ENCODE measurements at regions not wholly inside any gene's neighbourhood (a gene's known extent, or its start where the extent isn't known, plus 50 kb on each side); places are given as distances from the start of the nearest gene placed in this dataset.

- no peak for TF ChIP-seq CTCF (IDR thresholded peaks at IDR 0.05 in 8 of 11, conservative IDR thresholded peaks at IDR 0.05 in 3 of 11)
- TF ChIP-seq POLR2A (IDR thresholded peaks at IDR 0.05): no peak
These were observed 195.1 kb downstream of the RDH14 start for GRCh38 chr2:18365342-18365741.

Data from spleen (tissue), 7 donors.